Astrocyte (in vitro differentiated cells and primary cell): ENCODE measurements at regions not wholly inside any gene's neighbourhood (a gene's known extent, or its start where the extent isn't known, plus 50 kb on each side); places are given as distances from the start of the nearest gene placed in this dataset.

ENCODE experiments used
- DNase-seq: peaks from one replicate; pipeline ENCODE4 v3.0.0-alpha.2; 2010; ENCODE audit warnings: low read depth
- FAIRE-seq: peaks from 2 replicates; lab custom pipeline; 2011; peaks lifted over from hg19 to GRCh38; lab: Jason Lieb, UNC
- H2AFZ ChIP-seq: 2 replicates; pipeline ENCODE4 v1.6.0; 2012; ENCODE audit warnings: low read depth, low read length, inconsistent platforms
- H3K27ac ChIP-seq: 2 replicates; pipeline ENCODE4 v1.5.1; 2011; ENCODE audit warnings: low read depth, low read length, inconsistent platforms
- H3K27me3 ChIP-seq: 2 replicates; pipeline ENCODE4 v1.6.0; 2011; ENCODE audit warnings: low read length, inconsistent platforms; ENCODE audit not compliant: insufficient read depth
- H3K36me3 ChIP-seq: 2 replicates; pipeline ENCODE4 v1.5.1; 2011; ENCODE audit warnings: low read length, inconsistent platforms; ENCODE audit not compliant: insufficient read depth
- H3K4me1 ChIP-seq: 2 replicates; pipeline ENCODE4 v1.5.1; 2011; ENCODE audit warnings: low read length, inconsistent platforms; ENCODE audit not compliant: insufficient read depth
- H3K4me2 ChIP-seq: 2 replicates; pipeline ENCODE4 v1.6.0; 2012; ENCODE audit warnings: low read length, inconsistent platforms
- H3K4me3 ChIP-seq: 2 replicates; pipeline ENCODE4 v1.5.1; 2011; ENCODE audit warnings: low read depth, mild to moderate bottlenecking, low read length, inconsistent platforms; ENCODE audit not compliant: insufficient read depth
- H3K79me2 ChIP-seq: 2 replicates; pipeline ENCODE4 v1.6.0; 2012; ENCODE audit warnings: mild to moderate bottlenecking, low read length, inconsistent platforms; ENCODE audit not compliant: insufficient read depth
- H3K9ac ChIP-seq: 2 replicates; pipeline ENCODE4 v1.6.0; 2012; ENCODE audit warnings: mild to moderate bottlenecking, low read length, inconsistent platforms
- H3K9me3 ChIP-seq: 2 replicates; pipeline ENCODE4 v1.5.1; 2012; ENCODE audit warnings: low read depth, mild to moderate bottlenecking, low read length, inconsistent platforms; ENCODE audit not compliant: insufficient read depth
- H4K20me1 ChIP-seq: 2 replicates; pipeline ENCODE4 v1.6.0; 2012; ENCODE audit warnings: low read length, inconsistent platforms; ENCODE audit not compliant: insufficient read depth
- H3K27ac Mint-ChIP-seq: one replicate; pipeline ENCODE4 v1.8.0; 2021; ENCODE audit warnings: mild to moderate bottlenecking, mixed read lengths; ENCODE audit not compliant: unreplicated experiment
- H3K27me3 Mint-ChIP-seq: one replicate; pipeline ENCODE4 v1.8.0; 2021; ENCODE audit warnings: low read depth, mixed read lengths; ENCODE audit not compliant: unreplicated experiment
- H3K36me3 Mint-ChIP-seq: one replicate; pipeline ENCODE4 v1.8.0; 2021; ENCODE audit warnings: low read depth, mixed read lengths; ENCODE audit not compliant: unreplicated experiment
- H3K4me1 Mint-ChIP-seq: one replicate; pipeline ENCODE4 v1.8.0; 2021; ENCODE audit warnings: low read depth, mixed read lengths; ENCODE audit not compliant: unreplicated experiment
- H3K4me3 Mint-ChIP-seq: one replicate; pipeline ENCODE4 v1.8.0; 2021; ENCODE audit warnings: mild to moderate bottlenecking, moderate library complexity, mixed read lengths; ENCODE audit not compliant: unreplicated experiment
- H3K9me3 Mint-ChIP-seq: one replicate; pipeline ENCODE4 v1.8.0; 2021; ENCODE audit warnings: mild to moderate bottlenecking, mixed read lengths; ENCODE audit not compliant: unreplicated experiment
- EZH2 ChIP-seq: IDR thresholded peaks from 2 replicates; pipeline ENCODE4 v1.6.1; 2012; ENCODE audit warnings: mild to moderate bottlenecking, low read length, inconsistent platforms; ENCODE audit not compliant: insufficient read depth
- TF ChIP-seq, protein P1 (sequence below): IDR thresholded peaks from 2 replicates; pipeline ENCODE4 v1.5.1; 2011; ENCODE audit warnings: low read depth, mild to moderate bottlenecking, inconsistent platforms, low read length, moderate library complexity; ENCODE audit not compliant: insufficient read depth

DNA sequence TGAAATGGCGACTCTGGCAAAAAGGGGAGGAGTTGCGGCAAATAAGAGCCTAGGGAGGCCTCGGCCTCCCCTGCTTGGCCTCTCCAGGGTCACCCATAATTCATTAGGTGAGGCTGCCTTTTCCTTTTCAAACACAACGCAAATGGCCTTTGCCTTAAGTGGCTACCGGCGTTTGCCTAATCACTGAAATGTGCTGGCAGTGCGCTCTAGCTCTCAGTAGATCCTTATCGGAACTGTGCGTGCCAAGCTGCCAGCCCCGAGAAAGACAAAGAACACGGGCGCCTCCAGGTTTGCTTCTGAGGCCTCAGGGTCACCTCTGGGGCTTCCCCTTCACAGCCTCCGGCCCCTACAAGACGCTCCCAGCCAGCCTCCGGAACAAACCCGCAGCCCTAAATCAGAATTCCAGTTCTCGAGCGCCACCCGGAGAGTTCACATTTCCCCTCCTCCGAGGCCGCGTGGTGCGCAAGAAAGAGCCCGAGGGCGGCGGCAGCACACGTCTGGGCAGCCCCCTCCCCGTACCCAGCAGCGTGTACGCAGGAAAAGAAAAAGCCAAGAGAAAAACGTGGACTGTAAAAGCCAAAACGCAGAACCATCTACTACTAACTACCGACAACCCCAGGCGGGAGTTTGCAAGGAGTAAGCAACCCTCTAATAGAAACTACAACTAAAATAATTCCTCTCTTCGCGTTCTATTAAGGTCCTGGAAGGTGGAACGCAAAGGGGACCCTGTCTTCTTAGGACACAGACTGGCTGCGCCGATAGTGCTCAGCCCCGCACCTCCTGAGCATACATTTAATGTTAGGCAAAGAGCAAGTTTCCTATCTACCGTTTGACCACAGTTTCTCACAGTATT, 76.5 kb upstream of the BCOR start:
- Histone ChIP-seq H3K9ac (peak overlapping the region; percentile 41), H3K4me3 (peak overlapping the region; percentile 42), H2AFZ (peak overlapping the region; percentile 10), H3K79me2 (no peaks in the 10 kb centered on the region), H3K27ac (no peak overlapping the region), H3K4me1 (peaks cover 23% of the 10 kb centered on the region), H3K4me2 (peak overlapping the region; percentile 87), H3K9me3 (no peaks in the 10 kb centered on the region), H3K27me3 (no peaks in the 10 kb centered on the region), H4K20me1 (no peaks in the 10 kb centered on the region), H3K36me3 (no peaks in the 10 kb centered on the region)
- no peak for FAIRE-seq
- Mint-ChIP-seq H3K27me3 (peaks cover 11% of the 10 kb centered on the region), H3K27ac (peak overlapping the region; percentile 69), H3K36me3 (peaks cover 1% of the 10 kb centered on the region), H3K4me3 (peak overlapping the region; percentile 78), H3K9me3 (peaks cover 1% of the 10 kb centered on the region), H3K4me1 (peaks cover 2% of the 10 kb centered on the region)
- no peak for TF ChIP-seq EZH2
- TF ChIP-seq, protein P1, sequence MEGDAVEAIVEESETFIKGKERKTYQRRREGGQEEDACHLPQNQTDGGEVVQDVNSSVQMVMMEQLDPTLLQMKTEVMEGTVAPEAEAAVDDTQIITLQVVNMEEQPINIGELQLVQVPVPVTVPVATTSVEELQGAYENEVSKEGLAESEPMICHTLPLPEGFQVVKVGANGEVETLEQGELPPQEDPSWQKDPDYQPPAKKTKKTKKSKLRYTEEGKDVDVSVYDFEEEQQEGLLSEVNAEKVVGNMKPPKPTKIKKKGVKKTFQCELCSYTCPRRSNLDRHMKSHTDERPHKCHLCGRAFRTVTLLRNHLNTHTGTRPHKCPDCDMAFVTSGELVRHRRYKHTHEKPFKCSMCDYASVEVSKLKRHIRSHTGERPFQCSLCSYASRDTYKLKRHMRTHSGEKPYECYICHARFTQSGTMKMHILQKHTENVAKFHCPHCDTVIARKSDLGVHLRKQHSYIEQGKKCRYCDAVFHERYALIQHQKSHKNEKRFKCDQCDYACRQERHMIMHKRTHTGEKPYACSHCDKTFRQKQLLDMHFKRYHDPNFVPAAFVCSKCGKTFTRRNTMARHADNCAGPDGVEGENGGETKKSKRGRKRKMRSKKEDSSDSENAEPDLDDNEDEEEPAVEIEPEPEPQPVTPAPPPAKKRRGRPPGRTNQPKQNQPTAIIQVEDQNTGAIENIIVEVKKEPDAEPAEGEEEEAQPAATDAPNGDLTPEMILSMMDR: no peak
- DNase-seq: no peak

DNA sequence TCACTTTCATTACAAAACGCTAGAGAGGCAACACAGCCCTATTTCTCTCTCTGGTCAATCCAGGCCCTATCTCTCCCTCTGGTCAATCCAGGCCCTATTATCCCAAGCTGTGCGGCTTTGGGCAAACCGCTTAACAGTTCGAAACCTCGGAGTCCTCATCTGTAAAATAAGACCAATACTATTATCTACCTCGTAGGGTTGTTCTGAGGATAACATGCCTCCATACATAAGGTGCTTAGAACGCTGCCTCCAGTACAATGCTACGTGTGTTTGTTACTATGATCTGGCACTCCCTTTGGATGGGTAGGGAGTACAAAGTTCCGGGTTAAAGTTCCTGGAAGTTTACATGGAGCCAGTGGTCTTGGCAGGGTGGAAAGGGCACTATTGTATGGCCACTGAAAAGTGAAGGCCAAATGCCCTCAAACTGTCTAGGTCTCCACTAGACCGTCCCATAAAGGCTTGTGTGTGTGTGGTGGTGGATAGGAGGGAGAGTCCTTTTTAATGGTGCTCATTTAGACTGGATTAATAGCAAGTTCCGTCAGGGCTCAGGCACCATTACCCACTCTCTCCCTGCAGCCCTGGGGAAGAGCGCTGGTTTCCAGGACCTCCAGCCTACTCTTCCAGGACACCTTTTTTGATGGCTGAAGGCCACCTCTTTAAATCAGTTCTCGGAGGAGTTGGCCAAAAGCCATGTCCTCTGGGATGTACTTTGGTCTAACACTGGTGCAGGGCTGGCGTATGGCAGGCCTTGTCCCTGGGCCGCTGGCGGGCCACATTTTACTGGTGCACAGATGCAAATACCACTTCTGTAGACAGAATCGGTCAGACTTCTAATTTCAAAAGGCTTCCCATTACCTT, 75.6 kb upstream of the BCOR start:
- H3K4me2 ChIP-seq: peak overlapping the region; percentile 84
- H3K9ac ChIP-seq: no peak overlapping the region
- FAIRE-seq: no peak
- TF ChIP-seq EZH2: no peak
- TF ChIP-seq, protein P1: no peak
- no peak overlapping the region for H3K4me3 Mint-ChIP-seq
- no peaks in the 10 kb centered on the region for H3K36me3 ChIP-seq
- no peak overlapping the region for H3K27ac ChIP-seq
- no peak overlapping the region for H3K4me3 ChIP-seq
- H3K9me3 Mint-ChIP-seq: peaks cover 1% of the 10 kb centered on the region
- no peak overlapping the region for H2AFZ ChIP-seq
- peak overlapping the region; percentile 69 for H3K27ac Mint-ChIP-seq
- DNase-seq: no peak
- peaks cover 27% of the 10 kb centered on the region for H3K4me1 ChIP-seq
- H3K27me3 Mint-ChIP-seq: peaks cover 11% of the 10 kb centered on the region
- H4K20me1 ChIP-seq: no peaks in the 10 kb centered on the region
- H3K79me2 ChIP-seq: no peaks in the 10 kb centered on the region
- H3K27me3 ChIP-seq: no peaks in the 10 kb centered on the region
- H3K9me3 ChIP-seq: no peaks in the 10 kb centered on the region
- peaks cover 2% of the 10 kb centered on the region for H3K4me1 Mint-ChIP-seq
- peaks cover 1% of the 10 kb centered on the region for H3K36me3 Mint-ChIP-seq
